AG04450 (cell line): ENCODE measurements at regions not wholly inside any gene's neighbourhood (a gene's known extent, or its start where the extent isn't known, plus 50 kb on each side); places are given as distances from the start of the nearest gene placed in this dataset.
"Not testable (repeated sequence)": the region's sequence is repeated elsewhere in the genome, so short reads cannot be mapped to it uniquely, and the experiment has no call there.

Source experiments
- CTCF ChIA-PET: fragments of 300-600, 350-600 bp; formaldehyde crosslinking; extraction: SDS; loops from one replicate; lab custom pipeline; 2022; ENCODE audit warnings: antibody characterized with exemption, inconsistent platforms; lab: Charles Lee
- POLR2A ChIA-PET: fragments of 350-600 bp; formaldehyde crosslinking; extraction: SDS; loops from one replicate; lab custom pipeline; 2021; ENCODE audit warnings: antibody characterized with exemption, inconsistent platforms; lab: Yijun Ruan, JAX
- DNase-seq: peaks from one replicate; pipeline ENCODE4 v3.0.0-alpha.2; 2011; ENCODE audit warnings: low read depth, low spot score
- H3K27ac ChIP-seq: one replicate; pipeline ENCODE4 v1.5.1; 2012; ENCODE audit warnings: low read depth, low read length, control low read depth
- H3K27me3 ChIP-seq: one replicate; pipeline ENCODE4 v1.6.0; 2012; ENCODE audit warnings: low read length; ENCODE audit not compliant: control insufficient read depth, insufficient read depth
- H3K4me3 ChIP-seq: 2 replicates; pipeline ENCODE4 v1.5.1; 2011; ENCODE audit warnings: mild to moderate bottlenecking, low read depth, low read length, control low read depth
- H3K9me3 ChIP-seq: 2 replicates; pipeline ENCODE4 v1.5.1; 2012; ENCODE audit warnings: low read length; ENCODE audit not compliant: control insufficient read depth, insufficient read depth
- CTCF ChIP-seq: IDR thresholded peaks from 2 replicates; pipeline ENCODE4 v1.5.1; 2011; ENCODE audit warnings: low read depth, low read length, control low read depth, inconsistent platforms

GRCh38 chr14:106619606-106620005 lies 1093.2 kb downstream of the TMEM121 start:
- Histone ChIP-seq H3K27ac (no peak overlapping the region), H3K9me3 (peaks cover 31% of the 10 kb centered on the region), H3K27me3 (no peaks in the 10 kb centered on the region), H3K4me3 (no peak overlapping the region)
- CTCF ChIA-PET, result no interaction called here
- POLR2A ChIA-PET, result no interaction called here
- no peak for TF ChIP-seq CTCF
- no peak for DNase-seq

- CTCF ChIA-PET, result no interaction called here
These were observed 1094.0 kb downstream of the TMEM121 start for GRCh38 chr14:106620368-106620767.

GRCh38 chr14:106622200-106622745 lies 1095.9 kb downstream of the TMEM121 start:
- H3K4me3 ChIP-seq, result no peak overlapping the region
- no peak overlapping the region for H3K27ac ChIP-seq
- CTCF ChIA-PET, result no interaction called here
- no peak for DNase-seq
- H3K27me3 ChIP-seq, result no peaks in the 10 kb centered on the region
- peaks cover 32% of the 10 kb centered on the region for H3K9me3 ChIP-seq
- POLR2A ChIA-PET, result no interaction called here
- no peak for TF ChIP-seq CTCF

More at GRCh38 chr14:106620368-106620767, 1094.0 kb downstream of the TMEM121 start:
- Histone ChIP-seq H3K4me3 (no peak overlapping the region), H3K27me3 (no peaks in the 10 kb centered on the region), H3K27ac (no peak overlapping the region), H3K9me3 (peaks cover 31% of the 10 kb centered on the region)
- POLR2A ChIA-PET, result no interaction called here
- DNase-seq, result no peak
- no peak for TF ChIP-seq CTCF

- Histone ChIP-seq H3K4me3 (no peak overlapping the region), H3K27ac (no peak overlapping the region), H3K9me3 (peaks cover 29% of the 10 kb centered on the region), H3K27me3 (no peaks in the 10 kb centered on the region)
- POLR2A ChIA-PET, result no interaction called here
- CTCF ChIA-PET, result no interaction called here
- TF ChIP-seq CTCF, result no peak
- DNase-seq, result no peak
These were observed 1098.8 kb downstream of the TMEM121 start for GRCh38 chr14:106625186-106625585.

- DNase-seq, CTCF ChIA-PET, H3K27me3 ChIP-seq, H3K4me3 ChIP-seq, POLR2A ChIA-PET, H3K27ac ChIP-seq: not testable (repeated sequence)
- H3K9me3 ChIP-seq, result peaks cover 40% of the 10 kb centered on the region
These were observed 1100.1 kb downstream of the TMEM121 start for GRCh38 chr14:106626469-106626868.

- H3K4me3 ChIP-seq, H3K27ac ChIP-seq, CTCF ChIA-PET, DNase-seq, POLR2A ChIA-PET, H3K27me3 ChIP-seq: not testable (repeated sequence)
- peaks cover 45% of the 10 kb centered on the region for H3K9me3 ChIP-seq
These were observed 1100.7 kb downstream of the TMEM121 start for GRCh38 chr14:106626942-106627588.
